KOPT-K1 (cell line): ENCODE measurements at regions not wholly inside any gene's neighbourhood (a gene's known extent, or its start where the extent isn't known, plus 50 kb on each side); places are given as distances from the start of the nearest gene placed in this dataset.

Experiments used
- H3K27ac ChIP-seq: fragments of 200-600 bp; sonication (generic); 2 replicates; pipeline ENCODE4 v1.5.1; 2016; ENCODE audit warnings: antibody characterized with exemption, mild to moderate bottlenecking, low read depth, low read length; ENCODE audit not compliant: poor library complexity, severe bottlenecking
- H3K36me3 ChIP-seq: fragments of 200-600 bp; sonication (generic); 2 replicates; pipeline ENCODE4 v1.5.1; 2017; ENCODE audit warnings: antibody characterized with exemption, mild to moderate bottlenecking, low read length, moderate library complexity; ENCODE audit not compliant: insufficient read depth
- H3K9me3 ChIP-seq: fragments of 200-600 bp; sonication (generic); 2 replicates; pipeline ENCODE4 v1.5.1; 2017; ENCODE audit warnings: antibody characterized with exemption, low read length, mild to moderate bottlenecking; ENCODE audit not compliant: insufficient read depth, poor library complexity, severe bottlenecking

GRCh38 chr12:107411792-107412535 lies 273.6 kb upstream of the PWP1 start:
- Histone ChIP-seq H3K9me3 (no peaks in the 10 kb centered on the region), H3K27ac (no peak overlapping the region), H3K36me3 (no peaks in the 10 kb centered on the region)

DNA sequence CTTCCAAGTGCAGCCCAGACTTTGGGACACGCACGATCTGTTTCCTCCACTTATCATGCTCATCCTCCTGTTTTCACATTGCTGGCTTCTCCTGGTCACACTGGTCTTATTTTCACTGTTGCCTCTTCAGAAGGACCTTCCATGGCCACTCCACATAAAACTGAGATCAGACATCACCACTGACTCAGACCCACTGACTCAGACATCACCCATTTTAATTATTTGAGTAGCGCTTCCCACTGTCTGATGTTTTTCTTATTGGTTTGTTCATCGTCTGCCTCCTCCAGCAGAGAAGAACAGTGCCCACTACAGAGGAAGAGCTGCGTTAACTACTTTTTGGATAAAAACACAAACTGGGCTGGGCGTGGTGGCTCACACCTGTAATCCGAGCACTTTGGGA lies 270.5 kb upstream of the PWP1 start:
- H3K9me3 ChIP-seq: peaks cover 2% of the 10 kb centered on the region
- no peak overlapping the region for H3K27ac ChIP-seq
- no peaks in the 10 kb centered on the region for H3K36me3 ChIP-seq

DNA sequence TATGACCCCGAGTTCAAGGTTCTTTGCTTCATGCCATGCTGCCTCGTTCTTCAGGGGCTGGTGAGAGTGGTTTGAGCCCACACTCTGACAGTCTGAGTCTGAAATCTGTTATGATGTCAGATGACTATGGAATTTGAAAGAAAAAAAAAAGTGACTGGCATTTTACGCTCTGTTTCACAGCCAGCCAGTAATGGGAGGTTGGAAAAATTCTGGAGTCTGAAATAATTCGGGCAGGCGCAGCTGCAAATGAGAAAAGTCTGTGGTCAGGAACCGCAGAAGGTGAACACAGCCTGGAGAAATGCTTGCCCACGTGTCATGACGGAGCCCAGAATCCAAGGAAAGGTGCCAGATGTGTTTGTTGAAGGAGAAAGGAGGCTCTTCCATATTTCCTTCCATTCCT lies 269.8 kb upstream of the PWP1 start:
- Histone ChIP-seq H3K9me3 (peaks cover 6% of the 10 kb centered on the region), H3K27ac (no peak overlapping the region), H3K36me3 (no peaks in the 10 kb centered on the region)

DNA sequence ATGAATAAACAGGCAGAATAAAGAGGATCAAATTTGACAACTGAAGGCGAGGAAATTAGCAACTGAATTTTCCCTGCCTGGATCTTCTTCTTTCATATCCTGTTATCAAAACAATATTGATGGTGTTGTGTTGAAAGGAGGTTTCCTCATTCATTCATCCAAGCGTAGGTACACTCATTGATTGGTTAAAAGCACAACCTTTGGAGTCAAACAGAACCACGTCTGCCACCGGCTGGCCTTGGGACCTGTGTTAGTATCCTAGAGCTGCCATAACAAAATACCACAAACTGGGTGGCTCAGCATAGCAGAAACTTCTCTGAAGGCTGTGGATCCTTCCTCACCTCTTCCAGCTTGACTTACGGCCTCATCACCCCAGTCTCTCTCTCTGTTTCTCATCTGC lies 268.6 kb upstream of the PWP1 start:
- Histone ChIP-seq H3K9me3 (peaks cover 6% of the 10 kb centered on the region), H3K27ac (no peak overlapping the region)

DNA sequence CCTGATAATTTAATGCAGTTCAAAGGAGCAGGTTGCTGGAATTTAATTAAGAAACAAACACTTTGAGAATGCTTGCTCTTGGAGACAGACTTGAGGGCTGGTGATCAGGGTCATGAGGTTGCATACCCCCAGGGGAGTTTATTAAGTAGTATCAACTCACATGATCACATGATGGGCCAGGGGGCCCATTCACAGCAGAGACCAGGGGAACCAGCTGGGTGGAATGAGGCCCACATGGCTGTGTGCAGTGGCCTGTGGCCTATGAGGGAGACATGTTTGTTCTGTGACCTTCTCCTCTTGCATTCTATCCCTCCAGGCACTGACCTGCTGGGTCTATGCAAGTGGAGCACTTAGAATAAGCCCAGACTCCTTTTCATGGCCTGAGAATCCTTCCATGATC lies 266.6 kb upstream of the PWP1 start:
- Histone ChIP-seq H3K27ac (no peak overlapping the region), H3K9me3 (peaks cover 6% of the 10 kb centered on the region), H3K36me3 (no peaks in the 10 kb centered on the region)

More for the DNA sequence above, 268.6 kb upstream of the PWP1 start:
- H3K36me3 ChIP-seq: no peaks in the 10 kb centered on the region

DNA sequence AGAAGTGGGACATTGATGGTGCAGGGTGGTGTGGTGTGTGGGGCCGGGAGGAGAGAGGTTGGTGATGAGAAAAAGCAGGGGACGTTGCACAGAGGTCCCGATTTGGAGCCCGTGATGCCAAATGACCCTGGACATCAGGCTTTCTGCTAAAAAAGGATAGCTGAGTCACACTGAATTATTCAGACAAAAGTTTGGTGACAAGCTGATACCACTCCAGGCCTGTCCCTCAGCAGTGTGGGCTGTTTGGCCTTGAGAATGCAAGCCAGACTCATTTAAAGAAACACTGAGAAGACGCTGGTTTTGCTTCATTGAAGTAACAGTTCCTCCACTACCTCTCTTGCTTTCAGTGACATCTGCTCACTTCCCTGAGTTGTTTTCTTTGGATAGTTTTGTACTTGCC lies 262.1 kb upstream of the PWP1 start:
- Histone ChIP-seq H3K9me3 (peaks cover 6% of the 10 kb centered on the region), H3K27ac (no peak overlapping the region), H3K36me3 (no peaks in the 10 kb centered on the region)

DNA sequence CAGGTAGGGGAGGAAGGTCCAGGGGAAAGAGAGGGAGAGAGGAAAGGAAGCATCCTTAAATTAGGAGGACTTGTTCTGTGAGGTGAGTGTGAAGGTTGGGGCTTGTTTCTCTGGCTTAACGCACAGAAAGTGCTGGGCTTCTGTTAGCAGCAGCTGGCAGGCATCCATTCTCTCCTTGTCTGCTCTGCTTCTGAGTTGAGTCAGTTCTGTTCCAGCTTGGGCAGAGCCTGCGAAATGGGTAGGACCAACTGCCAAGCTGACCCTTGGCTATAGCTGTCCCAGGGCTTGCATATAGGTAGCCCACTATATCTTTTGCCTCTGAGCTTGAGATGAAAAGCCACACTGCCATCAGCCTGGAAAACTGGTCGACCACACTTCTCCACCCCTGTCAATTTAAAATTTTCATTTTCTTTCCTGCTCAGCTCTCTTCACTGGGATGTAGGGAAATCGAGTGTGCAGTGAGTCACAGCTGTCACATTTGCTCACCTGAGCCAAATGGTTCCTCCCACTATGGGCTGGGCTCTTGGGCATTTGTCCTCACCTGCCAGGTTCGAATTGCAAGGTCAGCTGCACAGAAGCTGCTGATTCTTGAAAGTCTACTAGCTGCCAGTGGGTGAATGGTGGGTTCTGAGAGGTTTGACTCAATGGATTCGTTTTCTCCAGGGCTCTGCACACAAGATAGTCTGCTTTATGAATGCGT lies 256.4 kb upstream of the PWP1 start:
- Histone ChIP-seq H3K27ac (no peak overlapping the region), H3K9me3 (no peaks in the 10 kb centered on the region), H3K36me3 (no peaks in the 10 kb centered on the region)

DNA sequence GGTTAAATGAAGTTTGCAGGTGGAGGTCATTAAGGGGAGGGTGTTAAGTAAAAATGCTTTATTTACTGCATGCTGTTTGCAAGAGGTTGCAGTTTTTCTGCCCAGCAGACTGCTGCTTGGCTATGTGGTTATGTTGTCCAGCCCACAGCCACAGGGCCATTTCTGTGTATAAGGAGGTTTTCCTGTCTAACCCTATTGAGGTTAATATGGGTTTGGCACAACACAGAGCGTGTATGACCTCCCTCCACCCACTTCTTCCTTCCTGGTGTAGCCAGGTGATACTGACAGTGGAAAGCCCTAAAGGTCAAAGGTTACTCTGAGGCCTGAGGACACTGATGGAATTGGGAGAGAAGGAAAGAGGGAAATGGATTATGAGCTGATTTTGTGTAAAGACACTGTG lies 253.7 kb upstream of the PWP1 start:
- no peaks in the 10 kb centered on the region for H3K36me3 ChIP-seq
- H3K27ac ChIP-seq: no peak overlapping the region
- no peaks in the 10 kb centered on the region for H3K9me3 ChIP-seq

DNA sequence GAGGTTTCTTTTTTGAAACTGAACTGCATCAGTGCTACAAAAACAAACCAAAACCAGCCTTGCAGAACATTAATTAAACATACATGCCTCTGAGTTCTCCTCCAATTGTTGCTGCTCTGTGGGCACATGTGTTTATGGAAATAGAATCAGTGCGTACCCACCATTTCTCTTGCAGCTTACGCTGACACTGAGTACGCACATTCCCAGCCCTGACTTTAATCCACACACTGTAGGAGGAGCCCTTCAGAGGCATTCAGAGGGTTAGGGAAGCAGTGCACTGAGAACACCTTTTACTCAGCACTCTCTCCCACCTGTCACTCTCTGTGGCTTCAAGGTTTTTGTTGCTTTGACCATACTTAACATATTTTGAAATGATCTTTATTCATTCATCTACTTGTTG lies 250.5 kb upstream of the PWP1 start:
- Histone ChIP-seq H3K9me3 (no peaks in the 10 kb centered on the region), H3K36me3 (no peaks in the 10 kb centered on the region), H3K27ac (no peak overlapping the region)

GRCh38 chr12:107435520-107435919 lies 250.1 kb upstream of the PWP1 start:
- Histone ChIP-seq H3K27ac (no peak overlapping the region), H3K9me3 (no peaks in the 10 kb centered on the region), H3K36me3 (no peaks in the 10 kb centered on the region)

- Histone ChIP-seq H3K9me3 (no peaks in the 10 kb centered on the region), H3K36me3 (no peaks in the 10 kb centered on the region), H3K27ac (no peak overlapping the region)
These were observed 249.2 kb upstream of the PWP1 start for GRCh38 chr12:107436376-107436775.

DNA sequence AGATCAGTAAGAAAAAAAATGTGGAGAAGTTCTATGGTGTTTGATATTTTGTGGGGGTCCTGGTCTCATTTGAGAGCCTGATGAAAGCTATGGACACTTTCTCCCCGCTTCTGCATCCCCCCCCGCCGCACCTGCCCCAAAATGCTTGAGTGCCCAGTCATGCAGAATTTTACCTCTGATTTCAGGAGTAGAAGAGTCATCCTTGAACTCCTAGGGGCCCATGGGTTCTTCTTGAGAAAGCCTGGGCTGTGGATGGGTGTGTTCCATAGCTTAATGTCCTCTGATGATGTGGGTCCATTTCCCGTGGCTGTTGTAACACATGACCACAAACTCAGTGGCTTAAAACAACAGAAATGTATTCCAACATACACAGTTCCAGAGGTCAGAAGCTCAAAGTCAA lies 248.8 kb upstream of the PWP1 start:
- no peaks in the 10 kb centered on the region for H3K9me3 ChIP-seq
- H3K36me3 ChIP-seq: no peaks in the 10 kb centered on the region
- no peak overlapping the region for H3K27ac ChIP-seq

- H3K36me3 ChIP-seq: no peaks in the 10 kb centered on the region
- H3K9me3 ChIP-seq: no peaks in the 10 kb centered on the region
- H3K27ac ChIP-seq: no peak overlapping the region
These were observed 247.6 kb upstream of the PWP1 start for GRCh38 chr12:107437954-107438353.

- H3K9me3 ChIP-seq: no peaks in the 10 kb centered on the region
- no peaks in the 10 kb centered on the region for H3K36me3 ChIP-seq
- no peak overlapping the region for H3K27ac ChIP-seq
These were observed 246.4 kb upstream of the PWP1 start for GRCh38 chr12:107439026-107439738.

- Histone ChIP-seq H3K9me3 (no peaks in the 10 kb centered on the region), H3K27ac (no peak overlapping the region), H3K36me3 (no peaks in the 10 kb centered on the region)
These were observed 245.0 kb upstream of the PWP1 start for GRCh38 chr12:107440606-107441005.
